NB4 (cell line): ENCODE measurements at regions not wholly inside any gene's neighbourhood (a gene's known extent, or its start where the extent isn't known, plus 50 kb on each side); places are given as distances from the start of the nearest gene placed in this dataset.

ENCODE experiments used
- CTCF ChIP-seq: IDR thresholded peaks from one replicate; pipeline ENCODE4 v1.5.1; 2012; ENCODE audit warnings: low read depth, low read length
- MAX ChIP-seq: IDR thresholded peaks from 2 replicates; pipeline ENCODE4 v1.6.1; 2011; ENCODE audit warnings: low read depth, low read length

- TF ChIP-seq CTCF (no peak), MAX (no peak)
Measured at GRCh38 chr14:36052681-36053080, 123.8 kb downstream of the PTCSC3 start.
